SK-N-SH (cell line): ENCODE measurements at regions not wholly inside any gene's neighbourhood (a gene's known extent, or its start where the extent isn't known, plus 50 kb on each side); places are given as distances from the start of the nearest gene placed in this dataset.

ENCODE experiments used
- CTCF ChIA-PET: fragments of 300-600, 350-600 bp; formaldehyde crosslinking; extraction: SDS; loops from one replicate; lab custom pipeline; 2021; lab: Yijun Ruan, JAX
- POLR2A ChIA-PET: fragments of 350-600 bp; sonication (Branson Sonifier 250); formaldehyde crosslinking; extraction: SDS; loops from one replicate; lab custom pipeline; 2020; ENCODE audit warnings: antibody characterized with exemption, inconsistent platforms; lab: Yijun Ruan, JAX
- DNase-seq: peaks from one replicate; pipeline ENCODE4 v3.0.0; 2012
- H2AFZ ChIP-seq: fragments of 200-600 bp; sonication (generic); 2 replicates; pipeline ENCODE4 v1.8.1; 2016; ENCODE audit warnings: antibody characterized with exemption, mild to moderate bottlenecking, low read depth
- H3F3A ChIP-seq: fragments of 200-600 bp; sonication (generic); replicated peaks from 2 replicates; pipeline ENCODE3; 2016; ENCODE audit warnings: antibody characterized with exemption, mild to moderate bottlenecking; ENCODE audit not compliant: insufficient read depth
- H3K27ac ChIP-seq, 2 experiments: fragments of 200-500 bp in 1 of 2; fragments of 200-600 bp in 1 of 2; sonication (Bioruptor generic) in 1 of 2; sonication (generic), shearing (Covaris generic) in 1 of 2; 2 replicates each; pipeline versions ENCODE4 v1.5.1 to v1.6.1; 2014 to 2016; ENCODE audit warnings: low read depth in 2 of 2, inconsistent platforms in 1 of 2, low read length in 1 of 2, mild to moderate bottlenecking in 1 of 2, mixed read lengths in 1 of 2
- H3K27me3 ChIP-seq: fragments of 200-600 bp; sonication (generic), shearing (Covaris generic); 2 replicates; pipeline ENCODE4 v1.6.1; 2016; ENCODE audit warnings: mixed run types; ENCODE audit not compliant: insufficient read depth
- H3K36me3 ChIP-seq, 2 experiments: fragments of 200-500 bp in 1 of 2; fragments of 200-600 bp in 1 of 2; sonication (Bioruptor generic) in 1 of 2; sonication (generic) in 1 of 2; replicated peaks in 1 of 2; 2 replicates each; pipeline versions ENCODE3 to v1.5.1; 2014 to 2016; ENCODE audit warnings: low read length in 1 of 2, mild to moderate bottlenecking in 1 of 2; ENCODE audit not compliant: insufficient read depth in 2 of 2, control insufficient read depth in 1 of 2
- H3K4me1 ChIP-seq, 2 experiments: fragments of 200-500 bp in 1 of 2; fragments of 200-600 bp in 1 of 2; sonication (Bioruptor generic) in 1 of 2; sonication (generic), shearing (Covaris generic) in 1 of 2; 2 replicates each; pipeline versions ENCODE4 v1.5.1 to v1.6.1; 2014 to 2016; ENCODE audit warnings: low read depth in 1 of 2, low read length in 1 of 2, mixed run types in 1 of 2; ENCODE audit not compliant: insufficient read depth in 2 of 2, control insufficient read depth in 1 of 2
- H3K4me2 ChIP-seq: fragments of 200-600 bp; sonication (generic), shearing (Covaris generic); 2 replicates; pipeline ENCODE4 v1.6.1; 2017; ENCODE audit warnings: mixed run types
- H3K4me3 ChIP-seq, 2 experiments: fragments of 200-500 bp in 1 of 2; fragments of 200-600 bp in 1 of 2; sonication (Bioruptor generic) in 1 of 2; sonication (generic), shearing (Covaris generic) in 1 of 2; 2 replicates each; pipeline versions ENCODE4 v1.5.1 to v1.8.1; 2014 to 2016; ENCODE audit warnings: low read depth in 2 of 2, inconsistent platforms in 1 of 2, low read length in 1 of 2, mild to moderate bottlenecking in 1 of 2, mixed read lengths in 1 of 2, moderate library complexity in 1 of 2
- H3K79me2 ChIP-seq: fragments of 200-600 bp; sonication (generic); 2 replicates; pipeline ENCODE4 v1.8.1; 2017; ENCODE audit warnings: mild to moderate bottlenecking; ENCODE audit not compliant: insufficient read depth
- H3K9ac ChIP-seq: fragments of 200-600 bp; sonication (generic); 2 replicates; pipeline ENCODE4 v1.6.1; 2017; ENCODE audit warnings: mixed run types
- H3K9me2 ChIP-seq: fragments of 200-600 bp; sonication (generic); 2 replicates; pipeline ENCODE4 v1.6.1; 2017; ENCODE audit warnings: mixed run types
- H3K9me3 ChIP-seq: fragments of 200-600 bp; sonication (generic); 2 replicates; pipeline ENCODE4 v1.6.1; 2017; ENCODE audit warnings: mixed run types, mild to moderate bottlenecking, moderate library complexity
- H4K20me1 ChIP-seq: fragments of 200-600 bp; sonication (generic); 2 replicates; pipeline ENCODE4 v1.6.1; 2017; ENCODE audit warnings: mild to moderate bottlenecking, mixed run types; ENCODE audit not compliant: insufficient read depth
- CHD2 ChIP-seq: fragments of 150-350 bp; IDR thresholded peaks from 2 replicates; pipeline ENCODE4 v1.6.1; 2018; ENCODE audit warnings: low read length; ENCODE audit not compliant: partially characterized antibody
- EP300 ChIP-seq, 2 experiments: IDR thresholded peaks; 2 replicates each; pipeline versions ENCODE4 v1.4.0 to v1.6.1; 2012; ENCODE audit warnings: borderline replicate concordance in 1 of 2, low read depth in 1 of 2, low read length in 1 of 2
- FOSL2 ChIP-seq: IDR thresholded peaks from 2 replicates; pipeline ENCODE4 v1.4.0; 2012; ENCODE audit warnings: low read depth, mild to moderate bottlenecking, moderate library complexity, borderline replicate concordance
- MEF2A ChIP-seq: IDR thresholded peaks from 2 replicates; pipeline ENCODE4 v1.4.0; 2012; ENCODE audit warnings: low read depth, borderline replicate concordance
- NRF1 ChIP-seq: IDR thresholded peaks from 2 replicates; pipeline ENCODE4 v1.6.1; 2012; ENCODE audit warnings: low read depth, mild to moderate bottlenecking, low read length
- POLR2AphosphoS5 ChIP-seq: IDR thresholded peaks from 2 replicates; pipeline ENCODE4 v1.6.1; 2012; ENCODE audit warnings: low read depth, low read length
- RCOR1 ChIP-seq: fragments of 150-350 bp; IDR thresholded peaks from 2 replicates; pipeline ENCODE4 v1.6.1; 2017; ENCODE audit warnings: antibody characterized with exemption, low read length
- RXRA ChIP-seq: IDR thresholded peaks from 2 replicates; pipeline ENCODE4 v1.4.0; 2012; ENCODE audit warnings: low read depth, mild to moderate bottlenecking, borderline replicate concordance
- TCF12 ChIP-seq: IDR thresholded peaks from 2 replicates; pipeline ENCODE4 v1.4.0; 2012
- TEAD4 ChIP-seq: IDR thresholded peaks from 2 replicates; pipeline ENCODE4 v1.4.0; 2012; ENCODE audit warnings: mild to moderate bottlenecking, borderline replicate concordance; ENCODE audit not compliant: insufficient read depth
- YY1 ChIP-seq: IDR thresholded peaks from 2 replicates; pipeline ENCODE4 v1.4.0; 2012; ENCODE audit warnings: low read depth, mild to moderate bottlenecking
- WGBS: methylation state at CpG from one replicate; pipeline ENCODE4 v1.1.6; 2017; ENCODE audit warnings: low lambda C conversion rate; 5-methylcytosine and 5-hydroxymethylcytosine counted together
- TF ChIP-seq, protein P1 (sequence below): fragments of 150-350 bp; IDR thresholded peaks from 2 replicates; pipeline ENCODE4 v1.6.1; 2016; ENCODE audit warnings: mild to moderate bottlenecking, low read depth, low read length
- TF ChIP-seq, protein P2 (sequence below): IDR thresholded peaks from 2 replicates; pipeline ENCODE4 v1.4.0; 2012; ENCODE audit warnings: low read depth, borderline replicate concordance
- TF ChIP-seq, protein P3 (sequence below): IDR thresholded peaks from 2 replicates; pipeline ENCODE4; 2012

DNA sequence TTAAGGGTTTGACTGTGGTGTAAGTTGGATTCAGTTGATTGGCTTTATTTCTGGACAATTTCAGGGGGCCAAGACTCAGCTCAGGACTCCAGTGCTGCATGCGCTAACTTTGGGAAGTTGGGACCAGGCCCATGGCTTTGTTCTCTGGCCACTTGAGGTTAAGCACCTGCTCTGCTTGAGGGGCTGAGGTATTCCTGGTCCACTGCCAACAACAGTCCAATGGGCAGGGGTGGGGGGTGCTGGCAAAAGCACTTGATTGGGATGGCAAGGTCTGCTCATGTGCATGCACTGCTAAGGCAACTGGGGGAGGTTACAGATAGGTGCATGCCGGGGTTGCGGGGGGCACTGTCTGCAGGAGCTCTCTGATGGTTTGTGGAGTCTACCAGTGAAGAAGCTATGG, 52.6 kb upstream of the ASB17 start:
- H3K27me3 ChIP-seq: no peaks in the 10 kb centered on the region
- H3K9me3 ChIP-seq: 0 out of 2 replicates have a peak, but pooled peaks cover 4% of the 10 kb centered on the region
- H3K36me3 ChIP-seq: no peaks in the 10 kb centered on the region
- POLR2A ChIA-PET: no interaction called here
- no peaks in the 10 kb centered on the region for H3K4me1 ChIP-seq
- H3K4me2 ChIP-seq: no peak overlapping the region
- H3F3A ChIP-seq: no peaks in the 10 kb centered on the region
- H2AFZ ChIP-seq: no peak overlapping the region
- H3K9ac ChIP-seq: no peak overlapping the region
- no peaks in the 10 kb centered on the region for H3K79me2 ChIP-seq
- H3K9me2 ChIP-seq: no peaks in the 10 kb centered on the region
- 40% methylated on average over 2 of the region's 3 CpGs for WGBS
- H3K4me3 ChIP-seq: no peak overlapping the region
- TF ChIP-seq RCOR1 (no peak), POLR2AphosphoS5 (no peak), YY1 (no peak), TCF12 (no peak), RXRA (no peak), MEF2A (no peak), CHD2 (no peak), NRF1 (no peak)
- TF ChIP-seq, protein P1, sequence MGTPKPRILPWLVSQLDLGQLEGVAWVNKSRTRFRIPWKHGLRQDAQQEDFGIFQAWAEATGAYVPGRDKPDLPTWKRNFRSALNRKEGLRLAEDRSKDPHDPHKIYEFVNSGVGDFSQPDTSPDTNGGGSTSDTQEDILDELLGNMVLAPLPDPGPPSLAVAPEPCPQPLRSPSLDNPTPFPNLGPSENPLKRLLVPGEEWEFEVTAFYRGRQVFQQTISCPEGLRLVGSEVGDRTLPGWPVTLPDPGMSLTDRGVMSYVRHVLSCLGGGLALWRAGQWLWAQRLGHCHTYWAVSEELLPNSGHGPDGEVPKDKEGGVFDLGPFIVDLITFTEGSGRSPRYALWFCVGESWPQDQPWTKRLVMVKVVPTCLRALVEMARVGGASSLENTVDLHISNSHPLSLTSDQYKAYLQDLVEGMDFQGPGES: no peak
- no peaks in the 10 kb centered on the region for H4K20me1 ChIP-seq
- no peak for DNase-seq
- H3K27ac ChIP-seq: no peak overlapping the region
- CTCF ChIA-PET: interaction anchor here (0.9 to 1.2 kb wide), 2 partner anchors 17 to 1159 kb away, joined by 3 to 4 read pairs; no protein-coding TSS in a partner anchor

DNA sequence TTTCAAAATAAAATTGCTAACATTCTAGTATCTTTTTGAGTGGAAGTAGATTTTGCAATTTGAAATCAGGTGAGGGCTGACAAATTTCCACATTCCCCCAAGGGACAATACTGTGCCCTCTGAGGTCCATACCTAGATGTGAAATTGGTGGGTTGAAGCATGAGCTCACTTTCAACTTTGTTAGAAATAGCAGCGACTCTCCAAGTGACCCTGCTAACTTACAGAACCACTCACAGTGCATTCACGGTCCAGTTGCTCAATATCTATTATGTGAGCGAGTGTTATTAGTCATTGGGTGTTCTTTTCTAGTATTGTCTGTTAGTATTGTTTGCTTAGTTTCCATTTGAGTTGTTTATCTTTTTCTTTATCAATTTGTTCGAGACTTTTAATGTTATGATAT, 53.6 kb upstream of the ASB17 start:
- 69% methylated on average over 4 of the region's 4 CpGs for WGBS
- no peaks in the 10 kb centered on the region for H3K9me2 ChIP-seq
- 0 out of 2 replicates have a peak, but pooled peaks cover 4% of the 10 kb centered on the region for H3K9me3 ChIP-seq
- ChIA-PET POLR2A (no interaction called here), CTCF (interaction anchor here (0.9 to 1.2 kb wide), 2 partner anchors 19 to 1158 kb away, joined by 3 to 4 read pairs; no protein-coding TSS in a partner anchor)
- no peak overlapping the region for H2AFZ ChIP-seq
- H3K4me3 ChIP-seq: no peak overlapping the region
- TF ChIP-seq, protein P2, sequence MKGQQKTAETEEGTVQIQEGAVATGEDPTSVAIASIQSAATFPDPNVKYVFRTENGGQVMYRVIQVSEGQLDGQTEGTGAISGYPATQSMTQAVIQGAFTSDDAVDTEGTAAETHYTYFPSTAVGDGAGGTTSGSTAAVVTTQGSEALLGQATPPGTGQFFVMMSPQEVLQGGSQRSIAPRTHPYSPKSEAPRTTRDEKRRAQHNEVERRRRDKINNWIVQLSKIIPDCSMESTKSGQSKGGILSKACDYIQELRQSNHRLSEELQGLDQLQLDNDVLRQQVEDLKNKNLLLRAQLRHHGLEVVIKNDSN: no peak
- TF ChIP-seq CHD2 (no peak), EP300 (IDR thresholded peaks at IDR 0.05; ENCODE audit: borderline replicate concordance in 1 of 2, low read depth in 1 of 2, low read length in 1 of 2) (no peak)
- H3K4me1 ChIP-seq: no peaks in the 10 kb centered on the region
- no peaks in the 10 kb centered on the region for H4K20me1 ChIP-seq
- no peaks in the 10 kb centered on the region for H3F3A ChIP-seq
- H3K27ac ChIP-seq: no peak overlapping the region
- no peaks in the 10 kb centered on the region for H3K27me3 ChIP-seq
- no peak overlapping the region for H3K9ac ChIP-seq
- no peaks in the 10 kb centered on the region for H3K79me2 ChIP-seq
- no peaks in the 10 kb centered on the region for H3K36me3 ChIP-seq
- H3K4me2 ChIP-seq: no peak overlapping the region
- no peak for DNase-seq

DNA sequence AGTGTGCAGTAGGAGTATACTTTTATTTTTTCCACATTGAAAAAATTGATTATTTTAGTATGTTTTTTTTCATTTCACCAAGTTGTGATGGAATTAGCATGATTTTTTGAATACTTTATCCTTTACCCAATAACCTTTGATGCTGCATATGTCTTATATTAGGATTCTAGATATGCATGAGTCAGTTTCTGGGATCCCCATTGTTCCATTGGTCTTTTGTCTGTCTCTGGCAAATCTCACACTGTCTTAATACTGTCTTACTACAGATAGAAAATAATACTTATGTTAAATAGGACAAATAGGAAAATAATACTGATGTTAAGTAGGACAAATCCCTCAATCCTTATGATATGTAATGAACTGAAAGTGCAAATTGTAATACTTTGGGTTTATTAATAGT, 54.3 kb upstream of the ASB17 start:
- Histone ChIP-seq H3K9ac (no peak overlapping the region), H3F3A (no peaks in the 10 kb centered on the region), H3K79me2 (no peaks in the 10 kb centered on the region), H3K27me3 (no peaks in the 10 kb centered on the region), H3K9me2 (no peaks in the 10 kb centered on the region), H3K4me1 (no peaks in the 10 kb centered on the region), H3K9me3 (0 out of 2 replicates have a peak, but pooled peaks cover 4% of the 10 kb centered on the region), H3K4me2 (no peak overlapping the region), H3K4me3 (no peak overlapping the region), H3K36me3 (no peaks in the 10 kb centered on the region), H2AFZ (no peak overlapping the region), H3K27ac (no peak overlapping the region), H4K20me1 (no peaks in the 10 kb centered on the region)
- CTCF ChIA-PET: no interaction called here
- POLR2A ChIA-PET: no interaction called here
- TF ChIP-seq, protein P3, sequence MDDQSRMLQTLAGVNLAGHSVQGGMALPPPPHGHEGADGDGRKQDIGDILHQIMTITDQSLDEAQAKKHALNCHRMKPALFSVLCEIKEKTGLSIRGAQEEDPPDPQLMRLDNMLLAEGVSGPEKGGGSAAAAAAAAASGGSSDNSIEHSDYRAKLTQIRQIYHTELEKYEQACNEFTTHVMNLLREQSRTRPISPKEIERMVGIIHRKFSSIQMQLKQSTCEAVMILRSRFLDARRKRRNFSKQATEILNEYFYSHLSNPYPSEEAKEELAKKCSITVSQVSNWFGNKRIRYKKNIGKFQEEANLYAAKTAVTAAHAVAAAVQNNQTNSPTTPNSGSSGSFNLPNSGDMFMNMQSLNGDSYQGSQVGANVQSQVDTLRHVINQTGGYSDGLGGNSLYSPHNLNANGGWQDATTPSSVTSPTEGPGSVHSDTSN: peak; percentile 47; the same call in 1 of the 2 replicates
- TF ChIP-seq FOSL2 (0 out of 2 replicates have a peak, but pooled peaks have one; percentile 27), RCOR1 (no peak), TEAD4 (0 out of 2 replicates have a peak, but pooled peaks have one; percentile 12), TCF12 (peak; percentile 86)
- TF ChIP-seq, protein P2: no peak
- no peak for DNase-seq
